Keratinocyte (primary cell): ENCODE measurements at regions not wholly inside any gene's neighbourhood (a gene's known extent, or its start where the extent isn't known, plus 50 kb on each side); places are given as distances from the start of the nearest gene placed in this dataset.

Experiments used
- DNase-seq: peaks from one replicate; pipeline ENCODE4 v3.0.0-alpha.2; 2011; ENCODE audit warnings: low read depth, missing footprints, low spot score
- FAIRE-seq: peaks from 2 replicates; lab custom pipeline; 2011; peaks lifted over from hg19 to GRCh38; lab: Jason Lieb, UNC
- H2AFZ ChIP-seq: 2 replicates; pipeline ENCODE4 v1.6.0; 2012; ENCODE audit warnings: low read length, control low read depth, inconsistent platforms; ENCODE audit not compliant: control insufficient read depth
- H3K27ac ChIP-seq: 2 replicates; pipeline ENCODE4 v1.5.1; 2011; ENCODE audit warnings: low read length; ENCODE audit not compliant: control insufficient read depth, insufficient read depth
- H3K27me3 ChIP-seq: 3 replicates; pipeline ENCODE4 v1.6.0; 2011; ENCODE audit warnings: low read length; ENCODE audit not compliant: control insufficient read depth, insufficient read depth; ENCODE audit errors: extremely low read depth
- H3K36me3 ChIP-seq, 2 experiments: 2 replicates in 1 of 2; 3 replicates in 1 of 2; pipeline ENCODE4 v1.5.1; 2011; ENCODE audit warnings: low read length in 2 of 2, mild to moderate bottlenecking in 1 of 2; ENCODE audit not compliant: control insufficient read depth in 2 of 2, insufficient read depth in 2 of 2; ENCODE audit errors: extremely low read depth in 1 of 2
- H3K4me1 ChIP-seq: 3 replicates; pipeline ENCODE4 v1.5.1; 2011; ENCODE audit warnings: low read length; ENCODE audit not compliant: control insufficient read depth, insufficient read depth; ENCODE audit errors: extremely low read depth
- H3K4me2 ChIP-seq: 3 replicates; pipeline ENCODE4 v1.6.0; 2011; ENCODE audit warnings: low read depth, low read length; ENCODE audit not compliant: control insufficient read depth, insufficient read depth; ENCODE audit errors: extremely low read depth
- H3K4me3 ChIP-seq, 3 experiments: fragments of 200-600 bp in 1 of 3; sonication (generic) in 1 of 3; 2 replicates in 2 of 3; 3 replicates in 1 of 3; pipeline ENCODE4 v1.5.1; 2011 to 2016; ENCODE audit warnings: low read length in 3 of 3, mild to moderate bottlenecking in 3 of 3, control low read depth in 2 of 3, inconsistent platforms in 1 of 3, low read depth in 1 of 3, mixed read lengths in 1 of 3, mixed run types in 1 of 3, moderate library complexity in 1 of 3; ENCODE audit not compliant: control insufficient read depth in 2 of 3, insufficient read depth in 2 of 3; ENCODE audit errors: extremely low read depth in 1 of 3
- H3K79me2 ChIP-seq: 2 replicates; pipeline ENCODE4 v1.6.0; 2012; ENCODE audit warnings: low read length; ENCODE audit not compliant: control insufficient read depth, insufficient read depth
- H3K9ac ChIP-seq: 3 replicates; pipeline ENCODE4 v1.6.0; 2011; ENCODE audit warnings: low read length; ENCODE audit not compliant: control insufficient read depth, insufficient read depth; ENCODE audit errors: extremely low read depth
- H3K9me1 ChIP-seq: 3 replicates; pipeline ENCODE4 v1.6.0; 2011; ENCODE audit warnings: low read length; ENCODE audit not compliant: control insufficient read depth, insufficient read depth; ENCODE audit errors: extremely low read depth
- H3K9me3 ChIP-seq: 2 replicates; pipeline ENCODE4 v1.5.1; 2012; ENCODE audit warnings: low read depth, low read length; ENCODE audit not compliant: control insufficient read depth
- H4K20me1 ChIP-seq: 3 replicates; pipeline ENCODE4 v1.6.0; 2011; ENCODE audit warnings: low read length; ENCODE audit not compliant: control insufficient read depth, insufficient read depth; ENCODE audit errors: extremely low read depth
- CTCF ChIP-seq, 3 experiments: IDR thresholded peaks in 1 of 3; conservative IDR thresholded peaks in 1 of 3; optimal IDR thresholded peaks in 1 of 3; 2 replicates in 2 of 3; 3 replicates in 1 of 3; pipeline versions ENCODE3 to v1.5.1; 2011; ENCODE audit warnings: low read length in 3 of 3, mild to moderate bottlenecking in 3 of 3, moderate library complexity in 2 of 3, control low read depth in 1 of 3, inconsistent platforms in 1 of 3; ENCODE audit not compliant: insufficient read depth in 2 of 3; ENCODE audit errors: extremely low read depth in 1 of 3
- EZH2 ChIP-seq: IDR thresholded peaks from one replicate; pipeline ENCODE4 v1.6.1; 2012; ENCODE audit warnings: inconsistent platforms, mild to moderate bottlenecking, low read length, moderate library complexity
- dilution Hi-C: fragments of 300-500 bp; cut with MboI; formaldehyde crosslinking; loops from one replicate; pipeline ENCODE4 v1.7.0; 2020; ENCODE audit warnings: low sequenced_read_pairs; ENCODE audit not compliant: extremely low pct_ligation_motif_present

GRCh38 chr1:96978901-96979300 lies 257.3 kb downstream of the PTBP2 start:
- dilution Hi-C loops: no loop called here

GRCh38 chr1:96979304-96980268 lies 258.0 kb downstream of the PTBP2 start:
- H3K79me2 ChIP-seq: no peaks in the 10 kb centered on the region

More at GRCh38 chr1:96978901-96979300, 257.3 kb downstream of the PTBP2 start:
- Histone ChIP-seq H3K79me2 (no peaks in the 10 kb centered on the region), H3K4me2 (no peak overlapping the region), H3K36me3 (no peaks in the 10 kb centered on the region), H3K27me3 (no peaks in the 10 kb centered on the region), H3K4me3 (no peak overlapping the region), H3K4me1 (no peaks in the 10 kb centered on the region), H2AFZ (no peak overlapping the region), H3K9ac (no peak overlapping the region), H3K27ac (no peak overlapping the region), H3K9me3 (no peaks in the 10 kb centered on the region), H3K9me1 (no peaks in the 10 kb centered on the region), H4K20me1 (no peaks in the 10 kb centered on the region)
- no peak for FAIRE-seq
- DNase-seq: no peak
- TF ChIP-seq CTCF (optimal IDR thresholded peaks at IDR 0.05 in 1 of 3, IDR thresholded peaks at IDR 0.05 in 1 of 3, conservative IDR thresholded peaks at IDR 0.05 in 1 of 3; ENCODE audit: extremely low read depth in 1 of 3, insufficient read depth in 2 of 3, low read length in 3 of 3) (no peak), EZH2 (no peak)

More at GRCh38 chr1:96979304-96980268, 258.0 kb downstream of the PTBP2 start:
- TF ChIP-seq CTCF (optimal IDR thresholded peaks at IDR 0.05 in 1 of 3, IDR thresholded peaks at IDR 0.05 in 1 of 3, conservative IDR thresholded peaks at IDR 0.05 in 1 of 3; ENCODE audit: extremely low read depth in 1 of 3, insufficient read depth in 2 of 3, low read length in 3 of 3): no peak
- no peak for TF ChIP-seq EZH2
- Histone ChIP-seq H2AFZ (no peak overlapping the region), H3K36me3 (no peaks in the 10 kb centered on the region), H3K9me1 (no peaks in the 10 kb centered on the region), H3K4me1 (no peaks in the 10 kb centered on the region), H3K9ac (no peak overlapping the region), H3K4me3 (no peak overlapping the region), H4K20me1 (no peaks in the 10 kb centered on the region), H3K4me2 (no peak overlapping the region), H3K9me3 (no peaks in the 10 kb centered on the region), H3K27me3 (no peaks in the 10 kb centered on the region), H3K27ac (no peak overlapping the region)
- dilution Hi-C loops: no loop called here
- no peak for FAIRE-seq
- no peak for DNase-seq
